A673 (cell line): ENCODE measurements at regions not wholly inside any gene's neighbourhood (a gene's known extent, or its start where the extent isn't known, plus 50 kb on each side); places are given as distances from the start of the nearest gene placed in this dataset.

Experiments
- CTCF ChIP-seq: fragments of 300-800, 200-600 bp; sonication (generic); conservative IDR thresholded peaks from 2 replicates; pipeline ENCODE4 v1.5.1; 2017; ENCODE audit warnings: low read depth, mild to moderate bottlenecking, antibody characterized with exemption, low read length, moderate library complexity, mixed read lengths
- EZH2 ChIP-seq: fragments of 200-600 bp; sonication (generic); IDR thresholded peaks from 2 replicates; pipeline ENCODE4 v1.6.1; 2017; ENCODE audit warnings: borderline replicate concordance, low read depth, mild to moderate bottlenecking, mixed read lengths, antibody characterized with exemption, low read length; ENCODE audit not compliant: poor library complexity, severe bottlenecking

DNA sequence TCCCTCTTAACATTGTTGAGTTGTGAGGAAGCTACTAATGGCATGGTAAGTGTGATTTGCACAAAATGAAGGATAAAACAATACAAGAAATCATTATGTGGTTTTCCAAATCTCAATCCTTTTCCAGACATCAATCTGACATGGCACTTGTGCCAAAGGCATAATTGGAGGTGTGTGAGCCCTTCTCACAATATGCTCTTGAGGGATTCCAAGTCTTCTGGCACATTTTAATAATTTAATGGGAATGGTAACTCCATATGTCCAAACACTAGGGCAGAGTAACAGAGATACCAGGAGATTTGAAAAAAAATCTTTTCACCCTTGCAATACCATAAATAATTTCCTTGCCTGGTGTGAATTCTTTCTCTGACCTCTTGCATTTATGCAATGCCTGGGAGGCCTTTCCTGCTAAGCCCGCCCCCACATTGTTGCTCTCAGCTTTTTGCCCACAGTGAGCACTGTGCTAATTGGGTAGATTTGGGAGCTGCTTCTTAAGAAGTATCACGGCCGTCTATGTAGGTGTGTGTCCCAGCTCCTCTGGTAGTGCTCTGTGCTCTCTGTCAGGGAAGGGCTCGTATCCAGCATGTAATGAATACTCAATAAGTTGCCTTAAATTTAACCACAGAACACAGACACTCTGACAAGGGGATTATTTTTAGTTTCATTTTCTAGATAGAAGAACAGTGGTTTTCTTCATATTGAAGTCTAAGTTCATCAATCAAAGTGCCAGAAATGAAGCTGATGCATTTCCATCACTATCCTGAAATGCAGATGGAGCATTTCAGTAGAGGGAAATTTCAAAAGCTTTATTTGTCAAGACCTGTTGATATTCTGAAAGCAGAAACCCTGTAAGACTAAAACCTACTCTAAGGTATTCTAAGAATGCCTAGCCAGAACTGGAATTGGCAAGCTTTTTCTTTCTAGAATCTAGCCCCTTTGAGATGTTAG is 54.4 kb upstream of the CEP85L start:
- TF ChIP-seq CTCF (no peak), EZH2 (no peak)
